ENCODE measurements at regions not wholly inside any gene's neighbourhood (a gene's known extent, or its start where the extent isn't known, plus 50 kb on each side); places are given as distances from the start of the nearest gene placed in this dataset.
"Not testable (repeated sequence)": the region's sequence is repeated elsewhere in the genome, so short reads cannot be mapped to it uniquely, and the experiment has no call there.

- in situ Hi-C loops (cut with HindIII; ENCODE audit: low sequenced_read_pairs), result no loop called here
These were observed 58.6 kb upstream of the SHISA6 start for GRCh38 chr17:11182430-11182829.

GRCh38 chr17:11178581-11178980, 62.4 kb upstream of the SHISA6 start:
- in situ Hi-C loops (cut with HindIII; ENCODE audit: low sequenced_read_pairs), result no loop called here

DNA sequence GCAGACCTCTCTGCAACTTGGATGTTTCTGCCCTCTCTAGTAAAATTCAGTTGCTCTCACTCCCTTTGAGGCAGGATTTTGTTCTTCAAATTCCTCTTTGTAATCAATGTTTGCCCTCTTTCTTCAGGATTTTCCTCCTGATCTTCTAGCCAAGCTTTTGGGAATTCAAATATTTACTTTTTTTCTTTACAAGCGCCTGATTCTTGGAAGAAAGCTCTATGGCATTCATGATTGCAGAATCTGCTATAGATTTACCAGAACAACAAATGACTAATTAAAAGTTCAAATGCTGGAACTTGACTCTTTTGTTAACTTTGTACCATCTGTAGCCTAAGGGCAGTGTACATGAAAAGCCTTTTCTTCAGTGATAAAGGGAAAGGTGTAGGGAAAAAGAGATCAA, 63.7 kb upstream of the SHISA6 start:
- in situ Hi-C loops (cut with HindIII; ENCODE audit: low sequenced_read_pairs), result no loop called here

DNA sequence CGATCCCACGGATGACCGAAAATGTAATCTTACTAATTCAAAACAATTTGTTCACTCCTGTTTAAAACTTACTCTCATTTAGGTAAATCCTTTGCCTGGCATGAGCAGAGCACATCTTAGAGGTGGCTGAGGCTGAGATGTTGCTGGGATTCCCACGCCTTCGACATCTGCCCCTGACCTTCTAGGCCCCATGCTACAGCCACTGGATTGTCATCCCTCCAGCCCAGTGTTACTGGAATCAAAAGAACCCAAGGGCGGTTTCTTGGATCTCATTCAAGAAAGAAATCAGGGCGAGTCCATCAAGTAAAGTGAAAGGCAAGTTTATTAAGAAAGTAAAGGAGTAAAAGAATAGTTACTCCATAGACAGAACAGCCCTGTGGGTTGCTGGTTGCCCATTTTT, 64.5 kb upstream of the SHISA6 start:
- in situ Hi-C loops (cut with HindIII; ENCODE audit: low sequenced_read_pairs), result no loop called here

GRCh38 chr17:11170881-11171280, 70.1 kb upstream of the SHISA6 start:
- in situ Hi-C loops (cut with HindIII; ENCODE audit: low sequenced_read_pairs), result no loop called here

DNA sequence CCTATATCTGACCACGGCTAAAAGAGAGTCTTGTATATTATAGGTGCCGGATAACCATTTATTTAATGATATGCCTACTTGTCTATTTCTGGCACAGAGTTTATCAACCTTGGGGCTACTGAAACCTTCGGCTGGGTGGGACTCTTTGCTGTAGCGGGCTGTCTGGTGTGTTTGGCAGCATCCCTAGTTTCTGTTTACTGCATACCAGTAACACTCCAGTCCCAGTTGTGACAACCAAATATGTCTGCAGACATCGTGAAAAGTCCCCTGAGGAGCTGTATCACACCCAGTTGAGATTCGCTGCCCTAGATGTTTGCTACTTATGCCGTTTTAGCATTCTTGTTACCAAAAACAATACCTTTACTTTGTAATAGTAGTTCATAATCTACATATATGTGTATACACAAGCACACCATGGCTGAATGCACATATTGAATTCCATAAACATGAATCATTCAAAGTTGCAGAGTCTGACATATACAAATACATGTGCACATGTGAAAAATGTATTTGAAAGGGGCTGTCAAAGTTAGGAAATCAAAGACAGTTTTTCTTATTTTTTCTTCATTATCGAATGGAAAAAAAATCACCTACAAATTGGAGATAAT, 89.1 kb upstream of the SHISA6 start:
- in situ Hi-C loops (cut with HindIII; ENCODE audit: low sequenced_read_pairs), result no loop called here

GRCh38 chr17:11150906-11151511, 90.0 kb upstream of the SHISA6 start:
- in situ Hi-C loops (cut with HindIII; ENCODE audit: low sequenced_read_pairs), result not testable (repeated sequence)

DNA sequence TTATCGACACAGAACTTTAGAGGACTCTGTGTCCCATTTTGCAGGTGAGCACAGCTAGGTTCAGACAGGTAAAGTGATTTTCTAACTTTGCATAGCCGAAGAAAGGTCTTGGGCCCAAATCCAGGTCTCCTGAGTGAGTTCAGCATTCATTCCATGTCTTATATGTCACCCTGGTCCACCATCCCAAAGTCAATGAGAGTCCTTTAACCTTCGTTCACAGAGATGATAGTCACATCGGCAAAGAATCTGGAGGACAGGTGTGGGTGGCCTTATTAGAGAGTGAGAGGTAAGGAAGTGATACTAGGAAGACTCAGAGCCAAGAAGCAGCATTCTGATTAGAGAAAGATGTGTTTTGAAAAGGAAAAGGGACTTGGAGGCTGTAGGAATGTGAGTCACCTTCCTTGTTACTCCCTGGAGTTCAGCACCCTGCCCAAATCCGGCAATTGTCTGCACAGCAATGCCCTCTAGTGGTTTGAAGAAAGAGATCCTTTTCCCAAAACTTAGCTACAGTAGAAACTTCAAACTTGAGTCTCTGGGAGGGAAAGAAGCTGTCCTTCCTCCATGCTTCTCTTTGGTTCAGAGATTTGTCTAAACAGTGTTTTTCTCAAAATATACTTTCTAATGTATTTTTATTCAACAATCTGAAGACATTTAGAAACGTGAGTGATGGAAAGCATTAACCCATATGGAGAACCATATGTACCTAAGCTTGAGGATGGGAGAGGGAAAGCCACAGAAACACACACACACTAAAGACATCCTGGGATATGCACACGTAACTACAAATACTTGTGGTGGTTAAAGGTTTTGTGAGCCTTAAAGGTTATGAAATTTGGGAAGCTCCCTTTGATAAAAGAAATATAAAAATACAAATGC, 96.4 kb upstream of the SHISA6 start:
- in situ Hi-C loops (cut with HindIII; ENCODE audit: low sequenced_read_pairs), result loop anchor here (5.0 kb wide), 1 partner anchor 43 kb away; no protein-coding TSS in a partner anchor

DNA sequence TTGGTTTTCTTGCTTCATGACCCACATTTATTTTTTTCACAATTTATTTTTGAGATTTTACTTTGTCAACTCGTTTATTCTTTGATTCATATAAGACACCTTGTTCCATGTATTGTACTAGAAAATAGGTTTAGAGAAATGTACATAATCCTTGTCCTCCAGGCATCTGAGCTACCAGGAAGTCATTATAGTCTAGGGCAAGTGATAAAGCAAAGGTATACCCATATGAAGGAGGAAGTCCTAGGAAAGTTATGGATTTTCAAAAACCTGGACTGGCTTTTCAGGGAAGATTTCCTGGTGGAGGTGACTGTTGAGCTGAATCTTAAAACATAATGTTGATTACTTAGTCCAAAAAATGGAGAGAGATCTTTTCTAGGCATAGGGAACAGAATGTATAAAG, 98.8 kb upstream of the SHISA6 start:
- in situ Hi-C loops (cut with HindIII; ENCODE audit: low sequenced_read_pairs), result no loop called here

GRCh38 chr17:11140501-11140900, 100.5 kb upstream of the SHISA6 start:
- in situ Hi-C loops (cut with HindIII; ENCODE audit: low sequenced_read_pairs), result no loop called here

GRCh38 chr17:11140043-11140442, 101.0 kb upstream of the SHISA6 start:
- in situ Hi-C loops (cut with HindIII; ENCODE audit: low sequenced_read_pairs), result no loop called here

- in situ Hi-C loops (cut with HindIII; ENCODE audit: low sequenced_read_pairs), result no loop called here
These were observed 103.0 kb upstream of the SHISA6 start for GRCh38 chr17:11138023-11138422.

DNA sequence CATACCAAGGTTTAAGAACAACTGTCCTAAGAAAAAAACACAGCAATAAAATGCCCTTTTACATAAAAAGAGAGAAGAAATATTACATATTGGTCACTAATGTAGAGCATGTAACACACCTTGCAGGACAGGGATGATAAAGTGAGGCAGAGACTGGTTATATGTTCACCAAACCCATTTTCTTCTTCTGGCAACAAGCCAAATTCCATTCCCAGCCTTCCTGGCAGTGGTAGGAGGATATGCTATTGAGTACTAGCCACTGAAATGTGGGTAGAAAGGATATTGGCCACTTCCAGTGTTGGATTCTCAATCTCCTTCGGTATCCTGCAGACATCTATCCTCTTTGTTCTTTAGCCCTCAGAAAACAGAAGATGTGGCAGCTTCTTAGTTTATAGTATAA, 105.2 kb upstream of the SHISA6 start:
- in situ Hi-C loops (cut with HindIII; ENCODE audit: low sequenced_read_pairs), result no loop called here

- in situ Hi-C loops (cut with HindIII; ENCODE audit: low sequenced_read_pairs), result no loop called here
These were observed 110.6 kb upstream of the SHISA6 start for GRCh38 chr17:11130367-11130766.

- in situ Hi-C loops (cut with HindIII; ENCODE audit: low sequenced_read_pairs), result no loop called here
These were observed 118.1 kb upstream of the SHISA6 start for GRCh38 chr17:11122908-11123307.

DNA sequence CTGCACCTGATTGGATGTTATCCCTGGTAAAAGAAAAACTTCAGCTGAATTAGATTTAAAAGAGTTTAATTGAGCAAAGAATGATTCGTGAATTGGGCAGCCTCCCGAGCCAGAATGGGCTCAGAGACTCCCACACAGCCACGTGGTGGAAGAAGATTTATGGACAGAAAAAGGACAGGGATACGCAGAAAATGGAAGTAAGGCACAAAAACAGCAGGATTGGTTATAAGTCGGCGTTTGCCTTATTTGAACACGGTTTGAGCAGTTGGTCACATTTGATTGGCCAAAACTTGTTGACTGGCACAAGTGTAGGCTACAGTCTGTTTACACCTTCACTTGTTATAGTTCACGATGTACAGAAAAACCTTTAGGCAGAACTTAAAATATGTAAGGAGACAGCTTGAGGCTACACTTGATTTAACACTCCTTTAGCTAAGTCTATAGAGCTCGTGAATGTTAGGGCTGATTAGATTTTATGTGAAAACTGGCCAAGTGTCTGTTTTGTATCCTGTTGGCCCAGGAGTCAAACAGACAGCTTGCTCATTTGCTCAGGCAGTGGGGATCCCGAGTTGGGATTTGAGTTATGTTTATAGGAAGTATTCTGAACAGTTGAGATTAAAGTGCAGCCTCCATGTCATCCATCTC, 119.5 kb upstream of the SHISA6 start:
- in situ Hi-C loops (cut with HindIII; ENCODE audit: low sequenced_read_pairs), result no loop called here

- in situ Hi-C loops (cut with HindIII; ENCODE audit: low sequenced_read_pairs), result no loop called here
These were observed 131.9 kb upstream of the SHISA6 start for GRCh38 chr17:11109106-11109505.

DNA sequence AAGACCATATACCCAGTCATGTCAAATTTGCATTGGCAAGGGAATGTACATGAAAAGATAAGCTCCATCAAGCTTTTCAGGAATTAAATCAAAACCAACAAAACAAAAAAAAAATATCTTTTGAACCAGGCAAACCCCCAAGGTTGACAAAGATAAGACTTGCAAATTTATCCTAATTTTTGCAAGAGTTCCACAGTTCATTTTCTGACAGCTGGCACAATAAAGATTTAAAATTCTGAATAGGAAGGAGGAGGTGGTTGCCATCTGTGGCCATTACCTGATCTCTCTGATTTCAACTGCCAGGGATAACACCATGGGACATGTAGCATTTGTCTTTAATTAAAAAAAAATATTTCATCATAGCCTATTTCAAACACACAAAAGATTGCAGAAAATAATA, 135.9 kb upstream of the SHISA6 start:
- in situ Hi-C loops (cut with HindIII; ENCODE audit: low sequenced_read_pairs), result no loop called here

GRCh38 chr17:11097121-11097520, 143.9 kb upstream of the SHISA6 start:
- in situ Hi-C loops (cut with HindIII; ENCODE audit: low sequenced_read_pairs), result no loop called here

- in situ Hi-C loops (cut with HindIII; ENCODE audit: low sequenced_read_pairs), result no loop called here
These were observed 146.7 kb upstream of the SHISA6 start for GRCh38 chr17:11094331-11094730.

DNA sequence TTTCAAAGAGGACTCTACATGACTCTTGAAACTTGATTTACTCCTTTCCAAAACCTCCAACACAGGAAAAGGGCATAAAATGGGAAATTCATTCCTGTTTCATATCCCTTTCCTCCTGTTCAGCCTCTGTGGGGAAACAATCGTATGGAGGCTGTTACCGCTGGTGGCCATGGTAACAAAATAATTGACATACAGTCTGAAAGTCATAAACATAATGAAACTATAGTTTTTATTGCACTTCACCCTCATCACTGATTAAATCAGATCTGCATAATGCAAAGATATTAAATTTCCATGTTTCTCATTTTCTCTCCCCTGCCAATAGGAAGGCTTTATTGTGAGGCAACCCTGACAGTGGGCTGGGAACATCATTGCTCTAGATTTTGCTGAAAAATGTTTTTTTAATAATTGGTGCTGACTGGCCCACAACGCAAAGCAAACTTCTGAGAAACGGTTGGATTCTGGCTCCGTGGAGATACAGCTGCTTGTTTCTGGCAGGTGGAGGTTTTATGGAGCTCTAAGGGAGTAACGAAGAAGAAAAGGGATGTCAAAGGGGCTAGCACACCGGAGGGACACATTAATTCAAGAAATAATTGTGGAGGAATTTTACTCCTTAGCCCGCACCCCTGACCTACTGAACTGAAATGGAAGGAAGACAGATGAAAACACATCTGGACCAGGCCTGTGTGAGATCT, 154.2 kb upstream of the SHISA6 start:
- in situ Hi-C loops (cut with HindIII; ENCODE audit: low sequenced_read_pairs), result no loop called here
